Stimulated activated CD8-positive, alpha-beta memory T cell treated with anti-CD3 and anti-CD28 coated beads, Interleukin-7, amount 100 ng/mL, for 48 hours (primary cell): ENCODE measurements at regions not wholly inside any gene's neighbourhood (a gene's known extent, or its start where the extent isn't known, plus 50 kb on each side); places are given as distances from the start of the nearest gene placed in this dataset.

ENCODE experiments used
- DNase-seq, 2 donors: peaks; one replicate each; pipeline ENCODE4 v3.0.0-alpha.2; 2020; ENCODE audit warnings: low read depth in 1 of 2; ENCODE audit errors: extremely low read depth in 1 of 2

- no peak for DNase-seq
Measured at GRCh38 chr10:130425169-130425568, 289.0 kb downstream of the GLRX3 start.

- no peak for DNase-seq
Measured at GRCh38 chr10:130425881-130426435, 289.8 kb downstream of the GLRX3 start.

DNA sequence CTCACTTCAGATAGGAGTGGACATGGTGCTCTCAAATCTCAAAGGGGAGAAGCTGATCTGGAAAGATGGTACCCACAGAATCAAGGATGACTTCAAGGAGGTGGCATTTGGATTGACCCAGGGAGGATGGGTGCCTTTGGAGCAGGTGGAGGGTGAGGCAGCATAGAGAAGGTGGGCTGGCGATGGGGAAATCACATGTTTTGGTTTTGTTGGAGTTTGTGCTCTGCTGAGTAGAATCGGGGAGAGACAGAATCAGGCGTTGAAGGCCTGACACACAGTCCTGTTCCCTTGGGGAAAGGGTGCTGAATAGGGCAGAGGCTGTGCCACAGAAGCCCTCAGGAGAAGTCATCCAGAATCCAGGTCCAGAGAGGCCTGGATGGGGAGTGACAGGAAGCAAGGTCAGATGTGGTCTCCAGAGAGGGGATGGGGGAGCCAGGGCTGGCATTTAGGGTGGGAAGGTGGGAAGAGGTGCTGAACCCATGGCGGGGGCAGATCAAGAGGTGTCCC, 291.1 kb downstream of the GLRX3 start:
- DNase-seq, result no peak

DNA sequence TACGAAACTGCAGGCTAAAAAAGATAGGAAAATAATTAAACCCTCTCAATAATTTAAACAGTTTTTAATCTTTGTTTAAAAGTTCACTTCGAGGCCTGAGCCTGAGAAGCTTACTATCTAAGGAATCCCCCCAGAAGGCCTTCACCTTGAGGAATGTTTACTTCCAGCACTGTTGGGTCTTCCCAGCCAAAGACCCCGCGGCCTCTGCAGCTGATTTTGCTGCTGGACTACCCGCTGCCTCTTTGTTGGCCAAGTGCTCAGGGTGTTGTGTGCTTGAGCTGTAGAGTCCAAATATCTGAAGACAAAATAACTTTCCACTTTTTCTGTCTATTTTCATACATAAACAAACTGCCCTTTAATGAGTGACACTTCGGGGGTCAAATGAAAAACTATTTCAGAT, 292.7 kb downstream of the GLRX3 start:
- DNase-seq, result no peak

- no peak for DNase-seq
Measured at GRCh38 chr10:130429809-130430208, 293.6 kb downstream of the GLRX3 start.

DNA sequence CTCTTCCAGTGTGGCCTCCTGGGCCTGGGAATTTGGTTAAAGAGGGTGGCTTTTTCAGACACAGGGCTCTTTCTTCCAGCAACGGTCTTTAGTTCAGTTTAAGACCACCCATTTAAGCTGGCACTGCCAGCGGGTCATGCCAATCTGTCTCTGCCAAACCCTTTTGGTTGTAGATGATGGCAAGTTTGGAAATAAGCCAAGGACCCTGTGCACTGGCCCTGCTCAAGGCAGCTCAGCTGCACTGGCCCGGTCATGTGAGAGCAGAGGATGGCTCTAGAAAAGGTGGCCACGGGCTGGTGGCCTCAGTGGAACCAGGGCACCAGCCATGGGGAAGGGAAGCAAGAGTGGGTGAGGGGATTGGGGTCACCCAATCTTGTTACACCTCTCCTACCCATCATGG, 294.1 kb downstream of the GLRX3 start:
- no peak for DNase-seq

- DNase-seq, result no peak
Measured at GRCh38 chr10:130430852-130431704, 294.9 kb downstream of the GLRX3 start.

DNA sequence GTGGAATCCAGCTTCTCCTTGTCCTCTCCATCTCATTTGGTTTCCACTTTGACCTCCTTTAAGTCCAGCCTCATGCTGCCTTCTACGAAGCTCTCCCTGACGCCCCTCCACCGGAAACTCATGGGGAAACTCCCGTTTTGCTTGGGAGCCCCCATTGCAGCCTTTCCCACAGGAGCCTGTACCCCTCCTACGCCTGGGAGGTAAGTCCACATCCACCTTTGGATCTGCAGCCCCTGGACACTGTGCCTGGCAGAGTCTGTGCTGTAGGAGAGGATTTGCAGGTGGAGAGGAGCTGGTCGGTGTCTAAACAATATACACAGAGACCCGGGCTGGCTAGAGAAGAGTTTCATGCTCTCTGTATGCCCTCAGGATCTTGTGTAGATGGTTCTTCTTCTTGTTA, 296.1 kb downstream of the GLRX3 start:
- DNase-seq, result no peak

- no peak for DNase-seq
Measured at GRCh38 chr10:130432850-130433249, 296.7 kb downstream of the GLRX3 start.

GRCh38 chr10:130434446-130435385, 298.5 kb downstream of the GLRX3 start:
- no peak for DNase-seq

DNA sequence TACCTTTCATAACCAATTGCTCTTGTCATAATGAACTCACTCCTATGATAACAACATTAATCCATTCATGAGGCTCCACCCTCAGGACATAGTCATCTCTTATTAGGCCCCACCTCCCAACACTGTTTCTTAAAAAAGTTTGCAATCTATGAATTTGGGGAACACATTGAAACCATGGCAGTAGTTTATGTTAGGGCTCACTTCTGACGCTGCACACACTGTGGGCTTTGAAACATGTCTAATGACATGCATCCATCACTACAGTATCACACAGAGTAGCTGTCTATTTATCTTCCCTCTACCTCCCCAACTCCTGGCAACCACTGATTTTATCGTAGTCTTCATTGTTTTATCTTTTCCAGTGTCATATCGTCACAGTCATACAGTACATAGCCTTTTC, 299.8 kb downstream of the GLRX3 start:
- DNase-seq, result no peak

GRCh38 chr10:130438861-130439260, 302.7 kb downstream of the GLRX3 start:
- no peak for DNase-seq

DNA sequence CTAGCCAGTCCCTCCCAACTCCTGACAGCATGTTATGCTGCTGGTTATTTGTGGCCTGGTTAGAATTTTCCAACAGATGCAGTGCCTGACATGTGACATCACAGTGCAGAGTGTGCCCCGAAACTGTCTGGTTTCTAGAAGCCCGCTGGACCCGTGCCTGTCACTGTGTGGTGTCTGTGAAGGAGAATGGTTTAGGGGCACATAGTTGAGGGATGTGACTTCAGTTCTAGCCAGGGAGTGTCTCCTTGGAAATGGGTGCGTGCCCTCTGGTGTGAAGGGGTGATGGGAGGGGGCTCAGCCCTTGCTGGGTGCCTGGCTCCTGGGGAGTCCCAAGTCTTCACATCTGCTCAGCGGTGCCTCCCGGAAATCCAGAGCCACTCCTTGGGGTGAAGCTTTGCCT, 303.6 kb downstream of the GLRX3 start:
- no peak for DNase-seq

GRCh38 chr10:130440494-130440893, 304.3 kb downstream of the GLRX3 start:
- no peak for DNase-seq

DNA sequence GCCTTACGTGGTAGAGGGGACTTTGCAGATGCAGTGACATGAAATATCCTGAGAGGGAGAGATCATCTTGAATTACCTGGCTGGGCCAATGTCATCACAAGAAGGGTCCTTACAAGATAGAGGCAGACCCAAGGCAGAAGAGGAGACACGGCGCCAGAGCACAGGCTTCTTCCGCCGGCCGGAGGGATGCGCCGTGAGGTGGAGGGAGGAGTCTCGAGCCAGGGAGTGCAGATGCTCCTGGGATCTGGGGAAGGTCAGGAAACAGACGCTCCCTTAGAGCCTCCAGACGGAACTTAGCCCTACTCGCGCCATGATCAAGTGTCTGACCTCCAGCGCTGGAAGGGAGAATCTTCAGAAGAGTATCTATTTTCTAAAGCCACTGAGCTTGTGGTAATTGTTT, 304.8 kb downstream of the GLRX3 start:
- DNase-seq, result no peak

DNA sequence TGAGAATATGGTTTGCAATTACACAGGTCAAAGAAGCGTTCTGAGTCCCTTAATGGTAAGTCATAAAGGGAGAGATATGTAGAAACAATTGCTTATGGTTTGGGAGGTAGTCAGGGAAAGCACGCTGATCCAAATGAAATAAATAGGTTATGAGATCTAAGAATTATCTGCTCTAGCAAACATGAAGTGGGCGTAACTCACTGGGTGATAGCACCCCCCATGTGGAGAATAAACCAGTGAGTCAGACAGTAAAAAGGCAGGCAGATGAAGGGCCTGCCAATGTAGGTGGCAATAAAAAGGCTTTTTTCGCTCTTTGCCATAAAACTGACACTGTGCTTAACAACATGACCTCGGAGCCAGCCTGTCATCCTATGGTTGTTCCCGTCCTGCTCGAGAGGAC, 306.9 kb downstream of the GLRX3 start:
- no peak for DNase-seq

GRCh38 chr10:130453036-130453720, 317.0 kb downstream of the GLRX3 start:
- DNase-seq, result no peak

- DNase-seq, result no peak
Measured at GRCh38 chr10:130453721-130454542, 317.7 kb downstream of the GLRX3 start.

DNA sequence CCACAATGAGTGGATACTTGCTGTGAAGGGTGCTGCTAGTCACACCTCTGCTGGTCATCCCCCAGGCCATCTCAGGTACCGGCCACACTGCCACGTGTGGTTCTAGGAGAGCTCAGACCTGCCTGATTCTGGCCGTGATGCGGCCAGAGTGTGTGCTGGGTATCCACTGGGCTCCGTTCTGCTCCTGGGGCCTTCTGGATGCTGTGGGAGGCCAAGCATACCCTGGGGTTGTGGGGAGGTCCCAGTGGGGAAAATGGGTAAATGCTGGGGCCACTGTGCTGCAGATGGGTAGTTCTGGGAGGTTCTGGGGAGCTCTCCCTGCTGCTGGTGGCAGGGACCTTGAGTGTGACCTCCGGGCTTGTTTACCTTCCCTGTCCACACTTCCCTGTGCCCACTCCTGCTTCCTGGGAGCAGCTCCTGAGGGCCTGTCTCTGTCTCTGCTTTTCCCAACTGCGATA, 318.4 kb downstream of the GLRX3 start:
- DNase-seq, result no peak
